ENCODE measurements at regions not wholly inside any gene's neighbourhood (a gene's known extent, or its start where the extent isn't known, plus 50 kb on each side); places are given as distances from the start of the nearest gene placed in this dataset.

DNA sequence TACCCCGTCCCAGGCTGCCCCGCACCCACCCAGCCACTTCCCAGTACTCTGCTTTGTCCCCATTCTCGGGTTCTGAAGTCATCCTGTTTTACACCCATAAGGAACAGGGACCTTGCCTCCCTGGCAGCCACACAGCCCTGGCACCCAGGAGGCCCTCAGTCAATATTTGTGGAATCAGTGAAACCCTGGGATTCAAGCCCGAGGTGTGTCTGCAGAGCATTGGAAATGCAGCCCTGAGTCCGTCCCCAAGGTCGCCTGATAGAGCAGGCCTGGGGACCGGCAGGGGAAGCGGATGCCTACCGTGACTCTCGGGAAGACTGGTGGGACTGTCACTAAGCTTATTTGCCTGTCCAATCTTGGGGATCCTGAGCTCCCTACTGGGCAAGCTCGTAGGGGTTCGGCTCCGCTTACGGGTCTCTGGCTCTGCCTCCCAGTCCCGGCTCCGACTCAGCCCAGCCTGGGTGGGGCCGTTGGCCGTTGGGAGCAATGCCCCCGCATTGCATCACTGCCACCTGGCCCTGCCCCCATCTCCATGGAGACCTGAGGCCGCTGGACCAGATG is 64.4 kb upstream of the TAMM41 start:
- TF ChIP-seq, protein P1, sequence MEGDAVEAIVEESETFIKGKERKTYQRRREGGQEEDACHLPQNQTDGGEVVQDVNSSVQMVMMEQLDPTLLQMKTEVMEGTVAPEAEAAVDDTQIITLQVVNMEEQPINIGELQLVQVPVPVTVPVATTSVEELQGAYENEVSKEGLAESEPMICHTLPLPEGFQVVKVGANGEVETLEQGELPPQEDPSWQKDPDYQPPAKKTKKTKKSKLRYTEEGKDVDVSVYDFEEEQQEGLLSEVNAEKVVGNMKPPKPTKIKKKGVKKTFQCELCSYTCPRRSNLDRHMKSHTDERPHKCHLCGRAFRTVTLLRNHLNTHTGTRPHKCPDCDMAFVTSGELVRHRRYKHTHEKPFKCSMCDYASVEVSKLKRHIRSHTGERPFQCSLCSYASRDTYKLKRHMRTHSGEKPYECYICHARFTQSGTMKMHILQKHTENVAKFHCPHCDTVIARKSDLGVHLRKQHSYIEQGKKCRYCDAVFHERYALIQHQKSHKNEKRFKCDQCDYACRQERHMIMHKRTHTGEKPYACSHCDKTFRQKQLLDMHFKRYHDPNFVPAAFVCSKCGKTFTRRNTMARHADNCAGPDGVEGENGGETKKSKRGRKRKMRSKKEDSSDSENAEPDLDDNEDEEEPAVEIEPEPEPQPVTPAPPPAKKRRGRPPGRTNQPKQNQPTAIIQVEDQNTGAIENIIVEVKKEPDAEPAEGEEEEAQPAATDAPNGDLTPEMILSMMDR (conservative IDR thresholded peaks at IDR 0.05; ENCODE audit: low read depth in 2 of 2): no peak
- no peak for TF ChIP-seq POLR2AphosphoS5 (IDR thresholded peaks at IDR 0.05; ENCODE audit: low read depth)
- no peak for TF ChIP-seq EZH2 (IDR thresholded peaks at IDR 0.05; ENCODE audit: low read depth, unreplicated experiment)
